ENCODE measurements at regions not wholly inside any gene's neighbourhood (a gene's known extent, or its start where the extent isn't known, plus 50 kb on each side); places are given as distances from the start of the nearest gene placed in this dataset.

DNA sequence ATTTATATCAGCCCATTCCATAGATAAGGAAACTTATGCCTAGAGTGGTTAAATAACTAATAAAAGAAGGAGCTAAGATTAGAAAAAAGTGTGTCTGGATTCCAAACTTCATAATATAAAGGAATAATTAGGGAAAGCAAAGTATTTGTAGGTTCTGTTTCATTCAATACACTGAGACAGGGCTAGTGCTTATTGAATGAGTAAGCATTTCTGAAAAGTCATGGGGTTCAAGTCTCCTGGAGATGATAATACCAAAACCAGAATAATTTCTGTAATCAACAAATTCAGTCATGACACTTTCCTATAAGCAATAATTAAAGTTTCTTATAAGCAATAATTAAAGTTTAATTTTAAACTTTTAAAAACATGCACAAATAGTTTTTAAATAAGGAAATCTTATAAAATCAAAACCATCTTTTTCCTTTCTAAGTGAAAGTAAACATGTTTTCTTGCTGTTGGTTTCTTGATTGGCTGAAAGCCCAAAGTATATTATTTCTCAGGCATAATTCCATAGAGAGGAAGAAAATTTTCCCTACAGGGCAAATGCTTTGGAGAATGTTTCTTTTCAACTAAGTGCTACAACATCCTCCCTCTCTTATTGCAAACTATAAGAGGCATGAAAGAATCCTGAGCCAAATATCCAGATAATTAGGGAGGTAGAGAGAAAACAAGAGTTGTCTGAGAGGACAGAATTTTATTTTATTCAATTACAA lies 510.2 kb downstream of the PRELID2 start:
- ATAC-seq = no peak

More for the DNA sequence above, 510.2 kb downstream of the PRELID2 start:
- Mint-ChIP-seq H3K36me3 (ENCODE audit: low read depth) (no peaks in the 10 kb centered on the region), H3K27me3 (ENCODE audit: insufficient read depth, low read depth, poor library complexity) (no peaks in the 10 kb centered on the region), H3K9me3 (no peaks in the 10 kb centered on the region; the same call in 2 of the 3 replicates), H3K4me1 (no peaks in the 10 kb centered on the region), H3K27ac (no peak overlapping the region), H3K4me3 (no peak overlapping the region)
- Histone ChIP-seq H4K20me1 (replicated peaks; ENCODE audit: insufficient read depth) (no peaks in the 10 kb centered on the region), H3K27ac (ENCODE audit: low read depth) (no peak overlapping the region), H2AFZ (no peak overlapping the region), H3K4me2 (no peak overlapping the region), H3K36me3 (ENCODE audit: insufficient read depth) (no peaks in the 10 kb centered on the region), H3K4me3 (no peak overlapping the region), H3K79me2 (replicated peaks; ENCODE audit: insufficient read depth) (no peaks in the 10 kb centered on the region), H3K4me1 (ENCODE audit: insufficient read depth) (no peaks in the 10 kb centered on the region), H3F3A (replicated peaks; ENCODE audit: low read depth) (no peaks in the 10 kb centered on the region), H3K27me3 (ENCODE audit: insufficient read depth) (no peaks in the 10 kb centered on the region), H3K9me2 (ENCODE audit: insufficient read depth) (no peaks in the 10 kb centered on the region)
- TF ChIP-seq EZH2 (IDR thresholded peaks at IDR 0.05; ENCODE audit: low read depth, unreplicated experiment) (no peak), EZH2phosphoT487 (IDR thresholded peaks at IDR 0.05; ENCODE audit: unreplicated experiment) (no peak), ZNF462 (CRISPR knock-in tag; IDR thresholded peaks at IDR 0.05) (no peak), STAT1 (IDR thresholded peaks at IDR 0.05; ENCODE audit: unreplicated experiment) (no peak), ZNF331 (CRISPR knock-in tag; IDR thresholded peaks at IDR 0.05; ENCODE audit: low read depth) (no peak), CREB1 (CRISPR knock-in tag; IDR thresholded peaks at IDR 0.05; ENCODE audit: low read depth) (no peak), ZNF114 (CRISPR knock-in tag; IDR thresholded peaks at IDR 0.05) (no peak), JUNB (IDR thresholded peaks at IDR 0.05; ENCODE audit: unreplicated experiment) (no peak), REST (IDR thresholded peaks at IDR 0.05; ENCODE audit: unreplicated experiment) (no peak), POLR2AphosphoS5 (IDR thresholded peaks at IDR 0.05; ENCODE audit: low read depth) (no peak), CTCF (conservative IDR thresholded peaks at IDR 0.05; ENCODE audit: low read depth in 2 of 2) (no peak), NANOG (IDR thresholded peaks at IDR 0.05; ENCODE audit: borderline replicate concordance) (no peak)
- TF ChIP-seq, protein P1, sequence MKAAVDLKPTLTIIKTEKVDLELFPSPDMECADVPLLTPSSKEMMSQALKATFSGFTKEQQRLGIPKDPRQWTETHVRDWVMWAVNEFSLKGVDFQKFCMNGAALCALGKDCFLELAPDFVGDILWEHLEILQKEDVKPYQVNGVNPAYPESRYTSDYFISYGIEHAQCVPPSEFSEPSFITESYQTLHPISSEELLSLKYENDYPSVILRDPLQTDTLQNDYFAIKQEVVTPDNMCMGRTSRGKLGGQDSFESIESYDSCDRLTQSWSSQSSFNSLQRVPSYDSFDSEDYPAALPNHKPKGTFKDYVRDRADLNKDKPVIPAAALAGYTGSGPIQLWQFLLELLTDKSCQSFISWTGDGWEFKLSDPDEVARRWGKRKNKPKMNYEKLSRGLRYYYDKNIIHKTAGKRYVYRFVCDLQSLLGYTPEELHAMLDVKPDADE (IDR thresholded peaks at IDR 0.05) = no peak
- DNase-seq (ENCODE audit: low spot score) = no peak

Measured in GM23338 (cell line).